ENCODE measurements at regions not wholly inside any gene's neighbourhood (a gene's known extent, or its start where the extent isn't known, plus 50 kb on each side); places are given as distances from the start of the nearest gene placed in this dataset.

DNA sequence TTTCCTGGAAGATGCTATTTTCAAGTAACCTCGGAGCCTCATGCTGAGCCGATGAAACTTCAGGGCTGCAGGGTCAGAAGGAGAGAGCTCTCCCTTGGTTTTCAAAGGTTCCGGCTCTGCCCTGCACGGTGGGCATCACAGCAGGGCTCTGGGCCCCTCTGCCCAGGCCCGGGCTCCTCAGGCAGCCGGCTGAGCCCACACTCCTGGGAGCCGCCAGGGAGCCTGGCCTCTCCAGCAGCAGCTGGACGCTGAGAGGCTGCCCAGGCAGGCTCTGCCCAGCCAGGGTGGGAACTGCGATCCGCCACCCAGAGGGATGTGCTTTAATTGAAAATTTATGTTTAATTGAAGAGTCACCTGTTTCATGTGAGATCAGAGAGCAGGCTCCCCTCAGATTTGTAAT, 97.5 kb upstream of the MGMT start:
- DNase-seq = no peak
- Histone ChIP-seq H2AFZ (ENCODE audit: low read depth, low read length) (no peak overlapping the region), H3K4me1 (ENCODE audit: control insufficient read depth, insufficient read depth, low read depth, low read length) (no peaks in the 10 kb centered on the region), H3K36me3 (ENCODE audit: control insufficient read depth in 1 of 2, insufficient read depth in 2 of 2, low read depth in 1 of 2, low read length in 2 of 2) (no peaks in the 10 kb centered on the region), H3K9me3 (ENCODE audit: control insufficient read depth, low read length) (no peaks in the 10 kb centered on the region), H2BK12ac (ENCODE audit: low read length in 2 of 2) (no peak overlapping the region), H2BK5ac (ENCODE audit: low read depth, low read length, poor library complexity, severe bottlenecking) (no peak overlapping the region), H2AK5ac (ENCODE audit: low read length, severe bottlenecking) (no peak overlapping the region), H2BK15ac (ENCODE audit: low read depth, poor library complexity, severe bottlenecking) (no peak overlapping the region), H3K4ac (ENCODE audit: low read depth in 1 of 2, low read length in 2 of 2) (no peak overlapping the region), H3K4me3 (ENCODE audit: insufficient read depth in 1 of 2, low read depth in 1 of 2, low read length in 2 of 2) (no peak overlapping the region), H2BK120ac (ENCODE audit: low read depth, low read length) (no peak overlapping the region), H4K8ac (ENCODE audit: low read length) (no peak overlapping the region), H3K4me2 (ENCODE audit: low read length, poor library complexity, severe bottlenecking) (no peak overlapping the region), H4K91ac (ENCODE audit: low read length) (no peak overlapping the region), H3K23ac (ENCODE audit: low read length in 2 of 2) (no peak overlapping the region), H3K27ac (ENCODE audit: low read length, poor library complexity, severe bottlenecking) (no peak overlapping the region), H3K27me3 (ENCODE audit: control insufficient read depth in 1 of 2, insufficient read depth in 1 of 2, low read length in 2 of 2) (no peaks in the 10 kb centered on the region), H3K18ac (ENCODE audit: low read depth in 1 of 2, low read length in 2 of 2) (no peak overlapping the region), H3K9ac (ENCODE audit: low read length) (no peak overlapping the region), H3K14ac (ENCODE audit: low read length in 2 of 2) (no peak overlapping the region), H3K79me1 (replicated peaks; ENCODE audit: low read length, poor library complexity, severe bottlenecking) (no peaks in the 10 kb centered on the region)
- 79% methylated on average over 10 of the region's 10 CpGs for WGBS

DNA sequence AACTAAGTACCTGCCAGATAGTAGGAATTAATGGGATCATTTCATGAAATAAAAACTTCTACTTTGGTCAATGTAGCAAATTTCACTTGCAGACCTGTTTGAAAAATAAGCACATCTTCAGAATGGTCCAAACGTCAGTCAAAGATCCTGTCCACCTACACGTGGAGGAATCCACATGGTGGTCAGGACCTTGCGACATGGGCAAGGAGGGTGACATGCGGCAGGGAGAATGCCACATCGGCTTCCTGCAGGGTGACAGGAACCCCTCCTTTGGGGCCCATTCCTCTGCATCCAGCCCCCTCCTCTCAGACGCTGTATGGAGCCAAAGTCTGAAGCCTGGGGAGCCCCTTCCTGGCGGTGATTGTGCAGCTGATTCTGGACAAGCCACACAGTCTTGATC, 95.5 kb upstream of the MGMT start:
- Histone ChIP-seq H3K18ac (ENCODE audit: low read depth in 1 of 2, low read length in 2 of 2) (no peak overlapping the region), H4K91ac (ENCODE audit: low read length) (no peak overlapping the region)

DNA sequence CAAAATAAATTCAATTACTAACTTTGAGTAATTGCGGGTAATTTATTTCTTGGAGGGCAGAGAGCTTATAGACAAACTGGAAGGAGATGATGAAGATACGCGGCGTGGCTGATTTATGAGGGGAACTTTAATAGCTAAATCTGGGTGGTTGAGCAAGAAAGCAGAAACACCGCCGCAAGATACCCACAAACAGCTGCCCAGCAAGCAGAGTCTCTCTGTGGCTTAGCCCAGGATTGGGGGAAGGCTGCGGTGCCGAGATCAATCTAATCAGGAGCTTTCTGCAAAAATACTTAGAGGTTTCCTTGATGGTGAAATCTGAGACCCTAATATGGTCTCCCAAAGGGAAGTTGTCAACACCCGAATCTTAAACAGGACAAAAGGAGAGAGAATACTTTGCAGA, 94.9 kb upstream of the MGMT start:
- Histone ChIP-seq H2AK5ac (ENCODE audit: low read length, severe bottlenecking) (no peak overlapping the region), H3K4me1 (ENCODE audit: control insufficient read depth, insufficient read depth, low read depth, low read length) (no peaks in the 10 kb centered on the region), H3K27ac (ENCODE audit: low read length, poor library complexity, severe bottlenecking) (no peak overlapping the region), H2AFZ (ENCODE audit: low read depth, low read length) (no peak overlapping the region), H3K4me3 (ENCODE audit: insufficient read depth in 1 of 2, low read depth in 1 of 2, low read length in 2 of 2) (no peak overlapping the region), H3K4ac (ENCODE audit: low read depth in 1 of 2, low read length in 2 of 2) (no peak overlapping the region), H3K36me3 (ENCODE audit: control insufficient read depth in 1 of 2, insufficient read depth in 2 of 2, low read depth in 1 of 2, low read length in 2 of 2) (no peaks in the 10 kb centered on the region), H3K14ac (ENCODE audit: low read length in 2 of 2) (no peak overlapping the region), H4K91ac (ENCODE audit: low read length) (no peak overlapping the region), H2BK5ac (ENCODE audit: low read depth, low read length, poor library complexity, severe bottlenecking) (no peak overlapping the region), H3K18ac (ENCODE audit: low read depth in 1 of 2, low read length in 2 of 2) (no peak overlapping the region), H3K27me3 (ENCODE audit: control insufficient read depth in 1 of 2, insufficient read depth in 1 of 2, low read length in 2 of 2) (no peaks in the 10 kb centered on the region), H3K9ac (ENCODE audit: low read length) (no peak overlapping the region), H3K4me2 (ENCODE audit: low read length, poor library complexity, severe bottlenecking) (no peak overlapping the region), H4K8ac (ENCODE audit: low read length) (no peak overlapping the region), H2BK120ac (ENCODE audit: low read depth, low read length) (no peak overlapping the region), H2BK12ac (ENCODE audit: low read length in 2 of 2) (no peak overlapping the region), H3K9me3 (ENCODE audit: control insufficient read depth, low read length) (no peaks in the 10 kb centered on the region), H2BK15ac (ENCODE audit: low read depth, poor library complexity, severe bottlenecking) (no peak overlapping the region), H3K23ac (ENCODE audit: low read length in 2 of 2) (no peak overlapping the region), H3K79me1 (replicated peaks; ENCODE audit: low read length, poor library complexity, severe bottlenecking) (no peaks in the 10 kb centered on the region)
- WGBS = 94% methylated on average over 9 of the region's 9 CpGs
- DNase-seq = no peak

More for the DNA sequence above, 95.5 kb upstream of the MGMT start:
- Histone ChIP-seq H3K14ac (ENCODE audit: low read length in 2 of 2) (no peak overlapping the region), H3K4me3 (ENCODE audit: insufficient read depth in 1 of 2, low read depth in 1 of 2, low read length in 2 of 2) (no peak overlapping the region), H3K36me3 (ENCODE audit: control insufficient read depth in 1 of 2, insufficient read depth in 2 of 2, low read depth in 1 of 2, low read length in 2 of 2) (no peaks in the 10 kb centered on the region), H2BK15ac (ENCODE audit: low read depth, poor library complexity, severe bottlenecking) (no peak overlapping the region), H2BK120ac (ENCODE audit: low read depth, low read length) (no peak overlapping the region), H3K27me3 (ENCODE audit: control insufficient read depth in 1 of 2, insufficient read depth in 1 of 2, low read length in 2 of 2) (no peaks in the 10 kb centered on the region), H3K9me3 (ENCODE audit: control insufficient read depth, low read length) (no peaks in the 10 kb centered on the region), H2BK5ac (ENCODE audit: low read depth, low read length, poor library complexity, severe bottlenecking) (no peak overlapping the region), H2AFZ (ENCODE audit: low read depth, low read length) (no peak overlapping the region), H3K4me1 (ENCODE audit: control insufficient read depth, insufficient read depth, low read depth, low read length) (no peaks in the 10 kb centered on the region), H2AK5ac (ENCODE audit: low read length, severe bottlenecking) (no peak overlapping the region), H3K4ac (ENCODE audit: low read depth in 1 of 2, low read length in 2 of 2) (no peak overlapping the region), H3K27ac (ENCODE audit: low read length, poor library complexity, severe bottlenecking) (no peak overlapping the region), H2BK12ac (ENCODE audit: low read length in 2 of 2) (no peak overlapping the region), H3K23ac (ENCODE audit: low read length in 2 of 2) (no peak overlapping the region), H3K79me1 (replicated peaks; ENCODE audit: low read length, poor library complexity, severe bottlenecking) (no peaks in the 10 kb centered on the region), H3K4me2 (ENCODE audit: low read length, poor library complexity, severe bottlenecking) (no peak overlapping the region), H4K8ac (ENCODE audit: low read length) (no peak overlapping the region), H3K9ac (ENCODE audit: low read length) (no peak overlapping the region)
- no peak for DNase-seq
- 74% methylated on average over 6 of the region's 7 CpGs for WGBS

DNA sequence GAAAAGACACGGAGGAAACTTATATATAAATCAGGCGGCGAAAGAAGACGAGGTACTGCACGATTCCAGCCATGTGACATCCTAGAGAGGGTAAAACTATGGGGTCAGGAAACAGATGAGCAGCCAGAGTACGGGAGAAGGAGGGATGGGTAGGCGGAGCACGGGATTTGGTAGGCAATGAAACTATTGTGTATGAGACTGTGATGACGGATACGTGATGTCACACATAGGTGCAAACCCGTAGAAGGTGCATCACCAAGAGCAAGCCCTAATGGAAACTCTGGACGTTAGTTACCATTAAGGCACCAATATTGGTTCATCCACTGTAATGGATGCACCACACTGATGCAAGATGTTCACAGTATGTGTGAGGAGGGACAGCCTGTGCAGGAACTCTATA, 93.8 kb upstream of the MGMT start:
- no peak overlapping the region for H3K4me2 ChIP-seq (ENCODE audit: low read length, poor library complexity, severe bottlenecking)
- no peak overlapping the region for H4K8ac ChIP-seq (ENCODE audit: low read length)
- H2BK5ac ChIP-seq (ENCODE audit: low read depth, low read length, poor library complexity, severe bottlenecking) = no peak overlapping the region
- DNase-seq = no peak
- H2BK15ac ChIP-seq (ENCODE audit: low read depth, poor library complexity, severe bottlenecking) = no peak overlapping the region
- no peak overlapping the region for H3K4me3 ChIP-seq (ENCODE audit: insufficient read depth in 1 of 2, low read depth in 1 of 2, low read length in 2 of 2)
- no peaks in the 10 kb centered on the region for H3K4me1 ChIP-seq (ENCODE audit: control insufficient read depth, insufficient read depth, low read depth, low read length)
- no peak overlapping the region for H2BK12ac ChIP-seq (ENCODE audit: low read length in 2 of 2)
- H3K9ac ChIP-seq (ENCODE audit: low read length) = no peak overlapping the region
- no peak overlapping the region for H2BK120ac ChIP-seq (ENCODE audit: low read depth, low read length)
- WGBS = 93% methylated on average over 12 of the region's 12 CpGs
- no peak overlapping the region for H2AK5ac ChIP-seq (ENCODE audit: low read length, severe bottlenecking)
- no peak overlapping the region for H3K27ac ChIP-seq (ENCODE audit: low read length, poor library complexity, severe bottlenecking)
- H3K4ac ChIP-seq (ENCODE audit: low read depth in 1 of 2, low read length in 2 of 2) = no peak overlapping the region
- H2AFZ ChIP-seq (ENCODE audit: low read depth, low read length) = no peak overlapping the region
- no peak overlapping the region for H3K14ac ChIP-seq (ENCODE audit: low read length in 2 of 2)
- H3K36me3 ChIP-seq (ENCODE audit: control insufficient read depth in 1 of 2, insufficient read depth in 2 of 2, low read depth in 1 of 2, low read length in 2 of 2) = no peaks in the 10 kb centered on the region
- H3K27me3 ChIP-seq (ENCODE audit: control insufficient read depth in 1 of 2, insufficient read depth in 1 of 2, low read length in 2 of 2) = no peaks in the 10 kb centered on the region
- no peak overlapping the region for H3K23ac ChIP-seq (ENCODE audit: low read length in 2 of 2)
- H3K18ac ChIP-seq (ENCODE audit: low read depth in 1 of 2, low read length in 2 of 2) = no peak overlapping the region
- H4K91ac ChIP-seq (ENCODE audit: low read length) = no peak overlapping the region
- no peaks in the 10 kb centered on the region for H3K79me1 ChIP-seq (replicated peaks; ENCODE audit: low read length, poor library complexity, severe bottlenecking)
- no peaks in the 10 kb centered on the region for H3K9me3 ChIP-seq (ENCODE audit: control insufficient read depth, low read length)

All from mesenchymal stem cell (in vitro differentiated cells and primary cell).